NCI-H1105 treated with DMSO at 0.1 percent for 48 hours (cell line): ENCODE measurements at regions not wholly inside any gene's neighbourhood (a gene's known extent, or its start where the extent isn't known, plus 50 kb on each side); places are given as distances from the start of the nearest gene placed in this dataset.
"Not testable (repeated sequence)": the region's sequence is repeated elsewhere in the genome, so short reads cannot be mapped to it uniquely, and the experiment has no call there.

ENCODE experiments used
- DNase-seq: peaks from one replicate; lab custom pipeline; 2025; lab: John Stamatoyannopoulos, UW

DNA sequence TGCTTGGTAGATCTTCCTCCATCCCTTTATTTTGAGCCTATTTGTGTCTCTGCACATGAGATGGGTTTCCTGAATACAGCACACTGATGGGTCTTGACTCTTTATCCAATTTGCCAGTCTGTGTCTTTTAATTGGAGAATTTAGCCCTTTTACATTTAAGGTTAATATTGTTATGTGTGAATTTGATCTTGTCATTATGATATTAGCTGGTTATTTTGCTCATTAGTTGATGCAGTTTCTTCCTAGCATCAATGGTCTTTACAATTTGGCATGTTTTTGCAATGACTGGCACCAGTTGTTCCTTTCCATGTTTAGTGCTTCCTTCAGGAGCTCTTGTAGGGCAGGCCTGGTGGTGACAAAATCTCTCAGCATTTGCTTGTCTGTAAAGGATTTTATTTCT is 72.4 kb downstream of the HNRNPD start:
- DNase-seq, result not testable (repeated sequence)

DNA sequence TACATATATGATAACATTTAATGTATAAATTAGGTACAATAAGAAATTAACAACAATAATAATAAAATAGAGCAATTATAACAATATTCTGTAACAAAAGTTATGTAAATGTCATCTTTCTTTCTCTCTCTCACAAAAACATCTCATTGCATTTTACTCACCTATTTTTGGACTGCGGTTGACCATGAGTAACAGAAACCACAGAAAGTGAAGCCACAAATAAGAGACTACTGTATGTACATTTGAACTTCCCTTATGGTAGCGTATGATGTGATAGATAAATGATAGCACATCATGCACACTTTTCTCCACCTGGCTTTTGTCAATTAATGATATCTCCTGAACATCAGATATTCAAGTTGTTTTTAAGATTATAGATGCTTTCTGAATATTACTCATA is 80.5 kb downstream of the HNRNPD start:
- DNase-seq, result no peak

DNA sequence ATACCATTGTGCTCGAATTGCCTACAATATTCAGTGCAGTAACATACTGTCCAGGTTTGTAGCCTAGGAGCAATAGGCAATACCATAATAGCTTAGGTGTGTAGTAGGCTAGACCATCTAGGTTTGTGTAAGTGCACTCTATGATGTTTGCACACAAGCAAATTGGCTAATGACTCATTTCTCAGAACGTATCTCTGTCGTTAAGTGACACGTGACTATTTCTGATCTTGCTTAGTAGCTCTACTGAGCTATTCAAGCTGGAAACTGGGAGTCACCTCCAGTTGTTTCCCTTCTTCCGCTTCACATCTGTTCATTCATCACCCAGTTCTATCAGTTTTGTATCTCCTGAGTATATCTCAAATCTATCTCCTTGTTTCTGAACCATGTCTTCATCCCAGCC is 86.1 kb downstream of the HNRNPD start:
- no peak for DNase-seq

DNA sequence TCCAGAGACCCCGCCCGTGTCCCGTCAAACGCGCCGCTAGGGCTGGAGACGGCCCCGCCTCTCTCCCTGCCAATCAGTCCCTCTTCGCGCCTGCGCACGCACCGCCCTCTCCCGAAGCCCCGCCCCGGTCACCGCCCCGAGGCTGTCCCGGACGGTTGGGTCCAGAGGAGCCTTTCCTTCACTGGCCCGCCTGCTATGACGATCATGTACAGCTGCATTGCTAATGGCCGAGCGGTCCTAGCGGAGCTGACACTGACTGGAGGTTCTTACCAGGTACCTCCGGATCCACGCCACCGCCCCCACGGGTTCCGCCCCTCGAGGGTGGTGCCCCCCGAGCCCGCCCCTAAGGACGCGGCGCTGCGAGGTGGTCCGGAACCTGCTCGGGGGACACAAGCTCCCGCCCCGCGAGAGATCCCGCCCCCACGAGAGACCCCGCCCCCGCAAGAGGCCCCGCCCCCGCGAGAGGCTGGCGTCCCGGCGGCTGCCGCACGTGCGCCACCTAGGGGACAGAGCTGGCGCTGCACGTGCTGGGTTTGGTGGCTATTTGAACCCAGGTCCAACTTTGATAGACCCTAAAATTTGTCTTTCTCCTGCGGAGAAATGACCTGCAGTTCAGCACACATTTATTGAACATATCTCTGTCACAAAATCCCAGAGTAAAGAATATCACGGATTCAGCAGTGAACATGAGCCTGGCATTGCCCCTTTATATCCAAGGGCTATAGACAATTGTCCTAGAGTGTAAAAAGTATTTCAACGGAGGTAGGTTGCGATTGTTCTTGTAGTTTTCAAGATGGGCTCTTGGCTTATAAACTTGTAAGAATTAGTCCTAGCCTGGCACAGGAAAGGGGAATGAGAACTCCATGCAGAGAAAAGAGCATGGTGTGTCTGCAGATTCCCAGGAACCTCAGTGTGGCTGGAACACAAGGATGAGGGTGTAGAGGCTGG is 88.7 kb downstream of the HNRNPD start:
- peak; percentile 90 for DNase-seq

DNA sequence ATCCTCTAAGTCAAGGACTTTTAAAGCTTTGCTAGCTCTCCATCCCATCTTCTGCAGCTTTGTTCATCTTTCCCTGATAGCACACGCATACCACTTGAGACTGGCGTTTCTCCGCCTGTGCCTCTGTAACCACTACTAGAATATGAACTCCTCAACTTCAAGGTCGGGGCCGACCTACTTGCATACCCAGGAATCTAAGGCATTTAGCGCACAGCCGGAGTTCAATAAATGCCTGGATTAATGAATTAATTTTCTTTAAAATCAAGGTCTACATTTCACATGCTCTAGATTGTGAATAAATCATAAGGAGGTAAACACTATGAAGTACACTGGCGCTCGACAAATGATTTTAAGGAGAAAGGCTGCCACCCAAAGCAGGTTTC is 89.3 kb downstream of the HNRNPD start:
- DNase-seq, result no peak

DNA sequence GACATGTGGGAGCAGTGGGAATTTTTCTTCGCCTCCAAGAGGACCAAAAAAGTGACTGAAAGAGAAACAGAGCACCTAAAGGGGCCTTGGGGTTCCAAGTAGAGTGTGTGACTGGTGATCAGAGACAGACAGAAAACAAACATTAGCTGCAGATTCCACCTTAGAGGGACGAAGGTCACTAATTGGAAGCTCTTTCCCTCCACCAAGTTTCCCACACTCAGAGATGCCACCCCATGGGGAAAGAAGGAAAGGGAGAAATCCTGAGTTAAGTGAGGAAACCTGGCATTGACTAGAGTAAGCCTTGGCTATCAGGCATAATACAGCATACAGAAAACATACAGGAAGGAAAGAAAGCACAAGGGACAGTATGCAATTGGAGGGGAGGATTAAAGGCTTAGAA is 90.9 kb downstream of the HNRNPD start:
- DNase-seq, result no peak

DNA sequence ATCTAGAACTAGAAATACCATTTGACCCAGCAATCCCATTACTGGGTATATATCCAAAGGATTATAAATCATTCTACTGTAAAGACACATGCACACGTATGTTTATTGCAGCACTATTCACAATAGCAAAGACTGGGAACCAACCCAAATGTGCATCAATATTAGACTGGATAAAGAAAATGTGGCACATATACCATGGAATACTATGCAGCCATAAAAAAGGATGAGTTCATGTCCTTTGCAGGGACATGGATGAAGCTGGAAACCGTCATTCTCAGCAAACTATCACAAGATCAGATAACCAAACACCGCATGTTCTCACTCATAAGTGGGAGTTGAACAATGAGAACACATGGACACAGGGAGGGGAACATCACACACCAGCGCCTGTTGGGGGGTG is 94.2 kb downstream of the HNRNPD start:
- not testable (repeated sequence) for DNase-seq

DNA sequence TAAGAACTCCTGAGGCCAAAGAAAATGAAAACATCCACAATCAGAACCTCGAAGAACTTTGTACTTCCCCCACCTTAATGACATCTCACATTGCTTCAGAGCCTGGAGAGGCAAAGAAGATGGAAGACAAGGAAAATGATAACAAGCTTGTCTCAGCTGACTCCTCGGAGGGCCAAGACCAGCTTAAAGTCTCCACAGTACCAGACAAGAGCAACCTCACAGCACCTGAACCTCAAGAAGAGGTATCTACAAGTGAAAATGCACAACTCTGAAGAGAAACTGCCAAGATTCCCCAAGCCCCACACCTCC is 97.5 kb downstream of the HNRNPD start:
- no peak for DNase-seq

DNA sequence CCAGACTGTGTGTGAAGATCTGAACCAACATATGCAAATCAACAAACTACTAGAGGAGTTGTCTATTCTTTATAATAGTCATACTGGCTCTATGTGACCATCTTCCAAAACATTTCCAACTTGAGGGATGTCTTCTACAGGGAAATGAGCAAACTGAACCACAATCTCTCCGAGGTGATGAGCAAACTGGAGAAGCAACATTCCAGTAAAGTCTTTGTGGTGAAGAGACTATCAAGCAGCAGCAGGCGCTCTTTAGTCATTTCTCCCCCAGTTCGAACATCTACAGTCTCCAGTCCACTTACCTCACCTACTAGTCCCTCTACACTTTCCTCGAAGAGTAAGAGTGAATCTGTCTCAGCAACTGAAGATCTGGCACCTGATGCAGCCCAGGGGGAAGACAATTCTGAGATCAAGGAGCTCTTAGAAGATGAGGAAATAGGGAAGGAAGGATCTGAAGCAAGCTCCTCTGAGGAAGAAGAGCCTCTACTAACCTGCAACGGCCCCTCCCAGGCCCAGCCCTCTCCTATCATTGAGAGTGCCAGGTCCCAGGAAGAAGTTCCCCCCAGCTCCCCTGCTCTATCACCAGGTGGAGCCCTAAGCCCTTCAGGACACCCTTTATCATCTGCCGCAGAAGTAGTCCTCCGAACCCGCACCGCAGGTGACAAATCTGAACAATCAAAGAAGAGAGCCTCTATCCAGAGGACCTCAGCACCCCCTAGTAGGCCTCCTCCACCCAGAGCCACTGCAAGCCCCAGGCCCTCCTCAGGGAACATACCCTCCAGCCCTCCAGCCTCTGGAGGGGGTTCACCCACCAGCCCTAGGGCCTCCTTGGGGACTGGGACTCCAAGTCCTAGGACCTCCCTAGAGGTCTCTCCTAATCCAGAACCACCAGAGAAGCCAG is 98.1 kb downstream of the HNRNPD start:
- no peak for DNase-seq

DNA sequence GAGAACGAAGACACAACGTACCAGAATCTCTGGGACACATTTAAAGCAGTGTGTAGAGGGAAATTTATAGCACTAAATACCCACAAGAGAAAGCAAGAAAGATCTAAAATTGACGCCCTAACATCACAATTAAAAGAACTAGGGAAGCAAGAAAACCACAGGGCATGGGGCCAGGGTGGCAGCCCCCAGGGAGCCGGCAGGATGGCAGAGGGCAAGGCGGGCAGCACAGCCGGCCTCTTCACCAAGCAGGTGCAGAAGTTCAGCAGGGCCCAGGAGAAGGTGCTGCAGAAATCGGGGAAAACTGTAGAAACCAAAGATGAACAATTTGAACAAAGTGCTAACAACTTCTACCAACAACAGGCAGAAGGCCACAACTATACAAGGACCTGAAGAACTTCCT is 99.1 kb downstream of the HNRNPD start:
- DNase-seq, result not testable (repeated sequence)

DNA sequence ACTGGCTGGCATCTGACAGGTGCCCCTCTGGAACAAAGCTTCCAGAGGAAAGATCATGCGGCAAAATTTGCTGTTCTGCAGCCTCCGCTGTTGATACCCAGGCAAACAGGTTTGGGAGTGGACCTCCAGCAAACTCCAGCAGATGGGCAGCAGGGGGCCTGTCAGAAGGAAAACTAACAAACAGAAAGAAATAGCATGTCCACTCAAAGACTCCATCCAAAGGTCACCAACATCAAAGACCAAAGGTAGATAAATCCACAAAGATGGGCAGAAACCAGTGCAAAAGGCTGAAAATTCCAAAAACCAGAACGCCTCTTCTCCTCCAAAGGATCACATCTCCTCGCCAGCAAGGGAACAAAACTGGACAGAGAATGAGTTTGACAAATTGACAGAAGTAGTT is 101.3 kb downstream of the HNRNPD start:
- DNase-seq, result not testable (repeated sequence)

DNA sequence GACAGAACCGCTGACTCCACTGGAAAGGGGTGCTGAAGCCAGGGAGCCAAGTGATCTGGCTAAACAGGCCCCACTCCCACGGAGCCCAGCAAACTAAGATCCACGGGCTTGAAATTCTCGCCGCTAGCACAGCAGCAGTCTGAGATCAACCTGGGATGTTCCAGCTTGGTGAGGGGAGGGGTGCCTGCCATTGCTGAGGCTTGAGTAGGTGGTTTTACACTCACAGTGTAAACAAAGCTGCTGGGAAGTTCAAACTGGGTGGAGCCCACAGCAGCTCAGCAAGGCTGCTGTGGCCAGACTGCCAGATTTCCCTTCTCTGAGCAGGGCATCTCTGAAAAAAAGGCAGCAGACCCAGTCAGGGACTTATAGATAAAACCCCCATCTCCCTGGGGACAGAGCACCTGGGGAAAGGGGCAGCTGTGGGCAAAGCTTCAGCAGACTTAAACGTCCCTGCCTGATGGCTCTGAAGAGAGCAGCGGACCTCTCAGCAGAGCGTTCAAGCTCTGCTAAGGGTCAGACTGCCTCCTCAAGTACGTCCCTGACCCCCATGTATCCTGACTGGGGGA is 101.8 kb downstream of the HNRNPD start:
- not testable (repeated sequence) for DNase-seq

DNA sequence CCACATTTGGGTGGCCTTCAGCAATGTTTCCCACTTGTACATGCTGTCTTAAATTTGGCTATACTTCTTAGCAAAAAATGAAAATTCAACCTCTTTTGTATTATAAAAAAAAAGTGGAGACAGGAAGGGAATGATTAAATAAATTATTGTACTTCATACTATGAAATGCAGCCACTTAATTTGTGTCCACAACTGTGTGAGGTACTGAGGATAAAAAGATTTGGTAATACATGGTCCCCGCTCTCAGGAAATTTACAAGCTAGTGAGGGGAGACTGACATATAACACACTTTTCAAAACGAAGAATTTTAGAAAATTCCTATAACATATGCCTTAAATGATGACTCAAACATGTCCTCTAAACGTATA is 105.0 kb downstream of the HNRNPD start:
- no peak for DNase-seq

DNA sequence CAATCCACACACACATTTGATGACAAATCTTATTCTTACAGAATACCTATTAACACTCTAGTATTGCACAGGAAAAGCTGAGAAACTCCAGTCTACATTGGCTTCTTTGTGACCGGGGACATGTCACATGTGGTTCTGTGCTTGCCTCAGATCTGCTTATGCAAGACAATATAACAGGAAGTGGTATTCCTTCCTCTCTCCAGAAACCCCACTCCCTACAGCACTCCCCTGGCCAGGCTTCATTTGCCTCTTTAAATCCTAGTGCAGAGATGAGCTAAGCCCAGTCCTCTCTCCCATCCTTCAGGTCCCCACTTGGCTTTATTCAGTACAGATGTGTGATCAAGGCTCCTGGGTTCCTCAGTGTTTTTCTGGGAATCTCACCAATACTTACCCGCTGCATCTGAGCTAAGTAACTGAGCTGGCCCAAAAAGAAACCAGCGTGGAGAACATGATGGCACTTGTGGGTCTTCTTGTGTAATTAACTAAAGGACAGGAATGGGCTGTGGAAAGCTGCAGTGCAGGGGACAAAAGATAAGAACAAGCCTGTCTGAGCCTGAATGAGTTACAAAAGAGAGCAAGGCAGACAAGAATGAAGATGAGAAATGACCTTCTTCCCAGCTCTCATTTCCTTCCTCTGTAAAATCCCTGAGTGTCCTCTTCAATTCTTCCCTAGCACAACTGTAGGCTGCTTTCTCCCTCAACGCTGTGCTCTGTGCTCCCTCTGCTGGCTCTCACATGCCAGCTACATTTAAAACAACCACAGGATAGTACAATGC is 105.6 kb downstream of the HNRNPD start:
- DNase-seq, result peak; percentile 37

DNA sequence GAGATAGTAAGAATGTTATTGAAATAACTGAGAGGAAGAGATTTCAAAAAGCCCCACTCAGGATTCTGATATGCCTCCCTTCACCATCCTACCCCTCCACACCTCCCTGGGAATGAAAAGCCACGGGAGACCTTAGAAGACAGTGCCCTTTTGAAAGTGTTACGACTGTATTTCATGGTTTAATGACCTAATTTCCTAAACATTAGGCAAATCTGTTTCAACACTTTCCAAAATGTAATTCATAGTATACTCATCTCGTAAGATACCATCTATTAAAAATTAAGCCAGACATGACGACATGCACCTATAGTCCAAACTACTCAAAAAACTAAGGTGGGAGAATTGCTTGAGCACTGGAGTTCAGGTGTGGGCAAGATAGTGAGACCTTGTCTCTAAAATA is 106.3 kb downstream of the HNRNPD start:
- DNase-seq, result no peak

DNA sequence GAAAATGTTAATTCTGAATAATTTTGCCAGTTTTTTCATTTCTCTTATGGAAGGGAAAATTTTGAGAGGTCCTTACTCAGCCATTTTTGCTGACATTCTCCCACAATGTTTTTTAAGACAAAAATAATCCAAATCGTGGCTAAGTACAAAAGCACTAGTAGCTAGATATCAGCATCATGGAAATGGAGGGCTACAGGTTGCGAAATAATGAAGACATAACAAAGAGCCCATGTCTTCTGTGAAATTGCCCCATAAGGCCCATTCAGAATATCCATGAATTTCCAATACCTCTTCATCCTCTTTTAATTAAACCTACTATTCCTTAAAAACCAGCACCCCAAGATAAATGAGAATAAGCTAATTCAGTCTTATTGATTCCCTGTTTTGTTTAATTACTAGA is 107.4 kb downstream of the HNRNPD start:
- DNase-seq, result no peak

DNA sequence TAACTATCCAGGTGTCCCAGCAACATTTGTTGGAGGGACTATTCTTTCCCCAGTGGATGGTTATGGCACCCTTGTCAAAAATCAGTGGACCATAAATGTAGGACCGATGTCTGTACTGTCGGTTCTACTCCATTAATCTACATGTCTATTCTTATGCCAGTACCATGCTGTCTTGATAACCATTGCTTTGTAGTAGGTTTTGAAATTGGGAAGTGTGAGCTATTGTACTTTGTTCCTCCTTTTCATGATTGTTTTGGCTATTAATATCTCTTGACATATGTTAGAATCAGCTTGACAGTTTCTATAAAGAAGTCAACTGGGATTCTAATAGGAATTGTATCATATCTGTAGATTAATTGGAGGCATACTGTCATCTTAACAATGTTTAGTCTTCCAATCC is 112.7 kb downstream of the HNRNPD start:
- no peak for DNase-seq

DNA sequence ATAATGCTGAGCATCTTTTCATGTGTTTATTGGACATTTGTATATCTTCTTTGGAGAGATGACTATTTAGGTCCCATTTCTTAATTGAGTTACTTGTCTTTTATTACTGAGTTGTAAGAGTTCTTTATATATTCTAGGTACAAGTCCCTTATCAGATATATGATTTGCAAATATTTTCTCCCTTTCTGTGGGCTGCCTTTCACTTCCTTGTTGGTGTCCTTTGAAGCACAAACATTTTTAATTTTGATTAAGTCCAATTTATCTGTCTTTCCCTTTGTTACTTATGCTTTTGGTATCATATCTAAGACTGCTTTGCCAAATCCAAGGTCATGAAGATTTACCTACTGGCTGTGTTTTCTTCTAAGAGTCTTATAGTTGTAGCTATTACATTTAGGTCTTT is 113.2 kb downstream of the HNRNPD start:
- DNase-seq, result no peak

DNA sequence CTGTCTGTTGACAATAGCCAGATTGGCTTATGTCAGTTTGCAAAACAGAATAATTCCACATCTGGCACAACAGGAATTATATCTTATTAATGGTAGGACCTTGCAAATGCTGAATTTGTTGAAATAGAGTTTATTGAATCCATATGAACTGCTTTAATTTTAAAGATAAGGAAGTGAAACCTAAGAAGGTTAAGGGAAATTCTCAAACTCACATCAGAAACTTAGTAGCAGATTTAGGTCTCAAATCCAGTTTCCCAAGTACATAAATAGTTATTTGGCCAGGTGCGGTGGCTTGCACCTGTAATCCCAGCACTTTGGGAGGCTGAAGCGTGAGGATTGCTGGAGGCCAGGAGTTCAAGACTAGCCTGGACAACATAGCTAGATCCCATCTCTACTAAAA is 117.1 kb downstream of the HNRNPD start:
- DNase-seq, result no peak

DNA sequence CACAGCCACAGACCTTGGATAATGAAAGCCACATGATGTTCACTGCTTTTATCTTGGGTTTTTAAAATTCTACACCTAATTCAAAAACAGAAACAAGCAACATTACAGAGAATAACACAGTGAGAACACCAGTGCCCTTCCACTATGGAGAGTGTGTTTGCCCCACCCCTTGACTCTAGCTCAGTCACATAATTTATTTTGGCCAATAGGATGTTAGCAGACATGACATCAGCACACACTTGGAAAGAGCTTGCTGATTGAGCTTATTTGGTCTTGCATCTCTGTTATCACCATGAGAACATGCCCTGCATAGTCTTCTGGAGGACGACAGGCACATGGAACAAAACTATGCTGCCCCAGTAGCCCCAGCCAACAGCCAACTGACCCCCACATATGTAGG is 118.1 kb downstream of the HNRNPD start:
- no peak for DNase-seq

DNA sequence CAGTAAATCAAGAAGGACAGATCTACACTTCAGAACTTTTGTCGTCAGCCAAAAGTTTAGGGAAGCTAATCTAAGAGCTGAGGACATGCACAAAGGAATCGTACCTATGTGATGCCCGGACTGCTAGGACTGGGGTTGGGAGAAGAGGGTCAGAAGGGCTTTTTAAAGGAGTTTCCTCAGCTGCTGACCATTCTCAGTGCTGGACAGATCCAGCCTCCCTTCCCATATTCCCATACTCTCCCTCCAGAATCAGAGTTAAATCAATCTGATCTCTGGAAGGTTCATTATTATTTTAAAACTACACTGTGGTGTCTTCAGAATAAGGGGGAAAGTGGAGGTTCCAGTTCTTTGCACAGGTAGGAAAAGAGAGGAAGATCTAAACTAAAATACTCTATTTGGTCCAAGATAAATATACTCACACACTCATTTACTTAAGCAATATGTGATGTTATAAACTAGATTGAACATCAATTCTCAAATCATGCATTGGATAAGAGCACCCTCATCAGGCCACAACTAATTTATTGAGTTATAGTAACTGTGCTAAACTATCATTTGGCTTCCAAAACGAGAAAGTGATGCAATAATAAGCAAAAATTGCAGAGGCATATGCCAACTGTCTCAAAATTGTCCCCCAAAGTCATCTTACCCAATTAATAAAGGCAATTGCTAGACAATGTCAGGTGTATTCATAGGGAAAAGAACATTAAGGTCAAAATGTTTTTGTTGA is 124.7 kb downstream of the HNRNPD start:
- DNase-seq, result no peak
